CD4-positive, alpha-beta memory T cell (primary cell): ENCODE measurements at regions not wholly inside any gene's neighbourhood (a gene's known extent, or its start where the extent isn't known, plus 50 kb on each side); places are given as distances from the start of the nearest gene placed in this dataset.

Experiments used
- CTCF ChIA-PET: fragments of 350-600 bp; sonication (Branson Sonifier 250); formaldehyde crosslinking; loops from one replicate; lab custom pipeline; 2021; ENCODE audit warnings: inconsistent platforms; ENCODE audit not compliant: partially characterized antibody; lab: Charles Lee
- POLR2A ChIA-PET: fragments of 350-600 bp; sonication (Branson Sonifier 250); formaldehyde crosslinking; loops from one replicate; lab custom pipeline; 2021; ENCODE audit not compliant: partially characterized antibody; lab: Charles Lee
- DNase-seq, 5 donors: peaks; one replicate each; pipeline versions ENCODE4 v3.0.0 to v3.0.0-alpha.2; 2020 to 2022; ENCODE audit warnings: mixed read lengths in 1 of 5
- H3K27ac ChIP-seq: one replicate; pipeline ENCODE4 v1.7.0; 2013; ENCODE audit warnings: low read depth, low read length
- H3K27me3 ChIP-seq: 2 replicates; pipeline ENCODE4 v1.7.0; 2013; ENCODE audit warnings: mild to moderate bottlenecking, low read length, moderate library complexity; ENCODE audit not compliant: insufficient read depth
- H3K36me3 ChIP-seq: 2 replicates; pipeline ENCODE4 v1.7.0; 2013; ENCODE audit warnings: mild to moderate bottlenecking, low read length, moderate library complexity; ENCODE audit not compliant: insufficient read depth
- H3K4me1 ChIP-seq: 2 replicates; pipeline ENCODE4 v1.7.0; 2013; ENCODE audit warnings: mild to moderate bottlenecking, low read length, moderate library complexity; ENCODE audit not compliant: insufficient read depth
- H3K4me3 ChIP-seq, 2 donors: one replicate each; pipeline ENCODE4 v1.7.0; 2013; ENCODE audit warnings: low read length in 2 of 2, mild to moderate bottlenecking in 1 of 2
- H3K9me3 ChIP-seq, 2 donors: one replicate each; pipeline ENCODE4 v1.7.0; 2013; ENCODE audit warnings: low read length in 2 of 2, control low read depth in 1 of 2; ENCODE audit not compliant: control insufficient read depth in 1 of 2
- H3K27ac Mint-ChIP-seq, 7 donors: one replicate each; pipeline ENCODE4 v1.8.0; 2020 to 2021; ENCODE audit warnings: mixed read lengths in 7 of 7, mild to moderate bottlenecking in 6 of 7, inconsistent platforms in 3 of 7, moderate library complexity in 3 of 7
- H3K27me3 Mint-ChIP-seq, 2 donors: one replicate each; pipeline ENCODE4 v1.8.0; 2020 to 2021; ENCODE audit warnings: mixed read lengths in 2 of 2
- H3K36me3 Mint-ChIP-seq, 2 donors: one replicate each; pipeline ENCODE4 v1.8.0; 2020 to 2021; ENCODE audit warnings: mixed read lengths in 2 of 2, inconsistent platforms in 1 of 2, mild to moderate bottlenecking in 1 of 2
- H3K4me1 Mint-ChIP-seq, 4 donors: one replicate each; pipeline ENCODE4 v1.8.0; 2020 to 2021; ENCODE audit warnings: mixed read lengths in 4 of 4, mild to moderate bottlenecking in 1 of 4
- H3K4me3 Mint-ChIP-seq, 8 donors: one replicate each; pipeline ENCODE4 v1.8.0; 2020 to 2021; ENCODE audit warnings: mixed read lengths in 8 of 8, mild to moderate bottlenecking in 7 of 8, moderate library complexity in 6 of 8, inconsistent platforms in 3 of 8
- H3K9me3 Mint-ChIP-seq, 8 donors: one replicate each; pipeline ENCODE4 v1.8.0; 2020 to 2021; ENCODE audit warnings: mixed read lengths in 8 of 8, mild to moderate bottlenecking in 5 of 8, inconsistent platforms in 3 of 8, moderate library complexity in 1 of 8
- intact Hi-C: fragments of 100-400 bp; cut with micrococcal nuclease; formaldehyde crosslinking; loops from one replicate; pipeline ENCODE4 v1.15.1; 2023

GRCh38 chr11:15534266-15534665, 419.5 kb downstream of the INSC start:
- DNase-seq: no peak
- ChIA-PET POLR2A (no interaction called here), CTCF (no interaction called here)
- intact Hi-C loops: no loop called here
- peaks cover 0 to 7% (median 1%) of the 10 kb centered on the region in 8 donors for H3K9me3 Mint-ChIP-seq
- no peaks in the 10 kb centered on the region for H3K27me3 ChIP-seq
- H3K4me1 ChIP-seq: no peaks in the 10 kb centered on the region
- no peak overlapping the region for H3K4me3 Mint-ChIP-seq
- no peak overlapping the region for H3K4me3 ChIP-seq
- H3K36me3 Mint-ChIP-seq: no peaks in the 10 kb centered on the region
- no peaks in the 10 kb centered on the region for H3K36me3 ChIP-seq
- no peaks in the 10 kb centered on the region for H3K4me1 Mint-ChIP-seq
- H3K27me3 Mint-ChIP-seq: no peaks in the 10 kb centered on the region
- no peaks in the 10 kb centered on the region for H3K9me3 ChIP-seq
- H3K27ac ChIP-seq: no peak overlapping the region
- H3K27ac Mint-ChIP-seq: no peak overlapping the region

DNA sequence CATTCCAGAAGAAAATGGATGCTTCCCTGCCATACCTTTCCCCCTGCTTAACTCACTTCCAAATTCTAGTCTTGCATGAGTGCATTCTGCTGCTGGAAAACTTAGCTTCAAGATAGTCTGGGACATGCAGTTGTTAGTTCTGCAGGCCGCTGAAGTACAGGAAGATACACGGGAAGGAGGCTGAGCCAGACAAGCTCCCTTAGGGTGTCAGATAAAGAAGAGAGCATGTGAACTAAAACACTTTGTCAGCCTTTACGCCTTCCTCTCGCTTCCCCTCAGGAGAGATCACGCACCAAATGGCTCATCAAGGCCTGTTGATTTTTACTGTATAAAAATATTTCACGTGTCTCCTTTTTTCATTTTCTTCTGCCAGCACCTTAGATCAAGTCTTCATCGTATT, 420.7 kb downstream of the INSC start:
- ChIA-PET POLR2A (no interaction called here), CTCF (no interaction called here)
- Histone ChIP-seq H3K36me3 (no peaks in the 10 kb centered on the region), H3K4me3 (no peak overlapping the region), H3K27me3 (no peaks in the 10 kb centered on the region), H3K27ac (no peak overlapping the region), H3K4me1 (no peaks in the 10 kb centered on the region), H3K9me3 (no peaks in the 10 kb centered on the region)
- Mint-ChIP-seq H3K27ac (no peak overlapping the region), H3K27me3 (no peaks in the 10 kb centered on the region), H3K4me3 (no peak overlapping the region), H3K36me3 (no peaks in the 10 kb centered on the region), H3K9me3 (peaks cover 0 to 5% (median under 1%) of the 10 kb centered on the region in 8 donors), H3K4me1 (no peaks in the 10 kb centered on the region)
- intact Hi-C loops: no loop called here
- no peak for DNase-seq

GRCh38 chr11:15536438-15536837, 421.7 kb downstream of the INSC start:
- ChIA-PET POLR2A (no interaction called here), CTCF (no interaction called here)
- H3K4me3 Mint-ChIP-seq: no peak overlapping the region
- H3K36me3 Mint-ChIP-seq: no peaks in the 10 kb centered on the region
- Histone ChIP-seq H3K9me3 (no peaks in the 10 kb centered on the region), H3K27ac (no peak overlapping the region), H3K4me1 (no peaks in the 10 kb centered on the region), H3K27me3 (no peaks in the 10 kb centered on the region), H3K36me3 (no peaks in the 10 kb centered on the region), H3K4me3 (no peak overlapping the region)
- H3K27me3 Mint-ChIP-seq: no peaks in the 10 kb centered on the region
- no peak for DNase-seq
- H3K27ac Mint-ChIP-seq: no peak overlapping the region
- intact Hi-C loops: no loop called here
- peaks cover 0 to 2% (median 0%) of the 10 kb centered on the region in 8 donors for H3K9me3 Mint-ChIP-seq
- no peaks in the 10 kb centered on the region for H3K4me1 Mint-ChIP-seq

GRCh38 chr11:15539645-15540044, 424.9 kb downstream of the INSC start:
- Mint-ChIP-seq H3K4me3 (no peak overlapping the region), H3K4me1 (peaks cover 0 to 1% (median 0%) of the 10 kb centered on the region in 4 donors), H3K9me3 (peaks cover 0 to 2% (median 0%) of the 10 kb centered on the region in 8 donors), H3K27ac (no peak overlapping the region), H3K27me3 (no peaks in the 10 kb centered on the region), H3K36me3 (no peaks in the 10 kb centered on the region)
- H3K27ac ChIP-seq: no peak overlapping the region
- H3K9me3 ChIP-seq: no peaks in the 10 kb centered on the region
- no peaks in the 10 kb centered on the region for H3K27me3 ChIP-seq
- H3K4me3 ChIP-seq: no peak overlapping the region
- ChIA-PET POLR2A (no interaction called here), CTCF (no interaction called here)
- H3K36me3 ChIP-seq: no peaks in the 10 kb centered on the region
- no peak for DNase-seq
- no peaks in the 10 kb centered on the region for H3K4me1 ChIP-seq
- intact Hi-C loops: no loop called here

DNA sequence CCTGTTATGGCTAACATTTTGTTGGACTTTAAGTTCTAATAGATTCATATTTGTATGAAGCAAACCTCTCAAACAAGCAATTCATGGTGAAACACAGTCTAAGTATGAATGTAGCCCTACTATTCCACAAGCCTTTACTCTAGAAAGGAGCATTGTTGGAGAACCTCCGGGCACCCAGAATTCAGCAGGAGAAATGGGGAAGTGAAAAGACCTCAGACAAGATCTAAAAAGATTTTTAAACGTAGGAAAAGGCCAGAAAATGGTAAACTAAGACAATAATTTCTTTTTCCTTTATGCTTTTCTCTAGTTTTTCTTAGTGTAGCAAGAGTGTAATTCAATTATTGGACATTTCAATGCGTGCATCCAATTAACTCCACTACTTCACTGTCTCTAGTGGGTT, 426.4 kb downstream of the INSC start:
- Histone ChIP-seq H3K27me3 (no peaks in the 10 kb centered on the region), H3K36me3 (no peaks in the 10 kb centered on the region), H3K27ac (no peak overlapping the region), H3K4me1 (no peaks in the 10 kb centered on the region), H3K4me3 (no peak overlapping the region), H3K9me3 (no peaks in the 10 kb centered on the region)
- H3K27ac Mint-ChIP-seq: no peak overlapping the region
- POLR2A ChIA-PET: no interaction called here
- H3K36me3 Mint-ChIP-seq: no peaks in the 10 kb centered on the region
- H3K4me3 Mint-ChIP-seq: no peak overlapping the region
- H3K4me1 Mint-ChIP-seq: peaks cover 0 to 1% (median 0%) of the 10 kb centered on the region in 4 donors
- CTCF ChIA-PET: no interaction called here
- no peaks in the 10 kb centered on the region for H3K27me3 Mint-ChIP-seq
- intact Hi-C loops: no loop called here
- H3K9me3 Mint-ChIP-seq: peaks cover 0 to 2% (median 0%) of the 10 kb centered on the region in 8 donors
- no peak for DNase-seq

GRCh38 chr11:15544353-15544752, 429.6 kb downstream of the INSC start:
- Mint-ChIP-seq H3K27ac (no peak overlapping the region), H3K27me3 (no peaks in the 10 kb centered on the region), H3K9me3 (peaks cover 0 to 5% (median 0%) of the 10 kb centered on the region in 8 donors), H3K4me3 (no peak overlapping the region), H3K4me1 (peaks cover 0 to 1% (median 0%) of the 10 kb centered on the region in 4 donors), H3K36me3 (no peaks in the 10 kb centered on the region)
- intact Hi-C loops: no loop called here
- Histone ChIP-seq H3K27me3 (no peaks in the 10 kb centered on the region), H3K27ac (no peak overlapping the region), H3K36me3 (no peaks in the 10 kb centered on the region), H3K4me1 (no peaks in the 10 kb centered on the region), H3K9me3 (no peaks in the 10 kb centered on the region), H3K4me3 (no peak overlapping the region)
- DNase-seq: no peak
- ChIA-PET POLR2A (no interaction called here), CTCF (no interaction called here)

DNA sequence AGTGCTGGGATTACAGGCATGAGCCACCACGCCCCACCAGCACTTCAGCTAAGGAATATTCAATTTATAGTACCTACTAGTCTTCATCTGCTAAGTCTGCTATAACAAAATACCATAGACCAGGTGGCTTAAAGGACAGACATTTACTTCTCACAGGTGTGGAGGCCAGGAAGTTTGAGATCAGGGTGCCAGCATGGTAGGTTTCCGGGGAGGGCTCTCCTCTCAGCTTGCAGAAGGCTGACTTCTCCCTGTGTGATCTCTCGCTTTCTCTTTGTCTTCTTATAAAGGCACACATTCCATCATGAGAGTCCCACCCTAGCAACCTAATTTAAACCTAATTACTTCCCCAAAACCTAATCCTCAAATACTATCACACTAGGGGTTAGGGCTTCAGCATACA, 433.0 kb downstream of the INSC start:
- Mint-ChIP-seq H3K9me3 (peaks cover 0 to 7% (median 0%) of the 10 kb centered on the region in 8 donors), H3K4me1 (peaks cover 0 to 1% (median 0%) of the 10 kb centered on the region in 4 donors), H3K27me3 (no peaks in the 10 kb centered on the region), H3K4me3 (no peak overlapping the region), H3K27ac (no peak overlapping the region), H3K36me3 (no peaks in the 10 kb centered on the region)
- intact Hi-C loops: no loop called here
- no peak overlapping the region for H3K27ac ChIP-seq
- POLR2A ChIA-PET: no interaction called here
- H3K36me3 ChIP-seq: no peaks in the 10 kb centered on the region
- no peaks in the 10 kb centered on the region for H3K4me1 ChIP-seq
- no peaks in the 10 kb centered on the region for H3K27me3 ChIP-seq
- no peak for DNase-seq
- no peaks in the 10 kb centered on the region for H3K9me3 ChIP-seq
- CTCF ChIA-PET: no interaction called here
- H3K4me3 ChIP-seq: no peak overlapping the region
